Thyroid gland (tissue), 4 donors: ENCODE measurements at regions not wholly inside any gene's neighbourhood (a gene's known extent, or its start where the extent isn't known, plus 50 kb on each side); places are given as distances from the start of the nearest gene placed in this dataset.

Experiments used
- CTCF ChIP-seq, 6 experiments: fragments of 200-600 bp in 3 of 6; fragments of 450-650 bp in 3 of 6; sonication (generic) in 3 of 6; IDR thresholded peaks; one replicate each; pipeline ENCODE4 v1.5.1; 2016 to 2019; ENCODE audit warnings: antibody characterized with exemption in 6 of 6, mild to moderate bottlenecking in 2 of 6, inconsistent platforms in 1 of 6, moderate library complexity in 1 of 6
- POLR2A ChIP-seq, 2 donors: fragments of 450-650 bp; IDR thresholded peaks; one replicate each; pipeline ENCODE4 v1.6.1; 2017; ENCODE audit warnings: antibody characterized with exemption in 2 of 2, mild to moderate bottlenecking in 2 of 2, moderate library complexity in 1 of 2

DNA sequence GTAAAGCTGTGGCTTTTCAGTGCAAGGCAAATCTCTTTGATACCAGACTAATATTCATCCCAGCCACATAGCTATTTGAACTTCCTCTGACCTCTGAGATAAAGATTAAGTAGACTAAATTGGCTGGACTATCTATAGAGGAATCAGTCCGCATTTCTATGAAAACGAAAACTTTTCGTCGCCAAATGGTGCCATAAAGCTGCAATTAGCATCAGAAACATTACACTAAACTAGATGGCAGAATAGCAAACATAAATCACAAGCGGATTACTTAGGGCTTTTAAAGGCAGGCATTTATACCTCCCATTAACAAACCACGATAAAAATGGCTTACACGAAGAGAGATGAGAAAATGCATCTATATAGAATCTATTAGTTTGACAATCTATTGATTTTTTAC, 1009.7 kb upstream of the CDH6 start:
- TF ChIP-seq POLR2A (IDR thresholded peaks at IDR 0.05) (no peak), CTCF (IDR thresholded peaks at IDR 0.05) (no peak)
